HEK293 (cell line): ENCODE measurements at regions not wholly inside any gene's neighbourhood (a gene's known extent, or its start where the extent isn't known, plus 50 kb on each side); places are given as distances from the start of the nearest gene placed in this dataset.

ENCODE experiments used
- CTCF ChIA-PET: fragments of 350-600 bp; formaldehyde crosslinking; extraction: SDS; loops from one replicate; lab custom pipeline; 2021; ENCODE audit warnings: antibody characterized with exemption; lab: Yijun Ruan, JAX
- POLR2A ChIA-PET: fragments of 300-600 bp; formaldehyde crosslinking; extraction: SDS; loops from one replicate; lab custom pipeline; 2020; ENCODE audit warnings: antibody characterized with exemption, inconsistent platforms; lab: Yijun Ruan, JAX
- H3K27ac ChIP-seq: fragments of 200-500 bp; sonication (Bioruptor generic); 2 replicates; pipeline ENCODE4 v1.5.1; 2014; ENCODE audit warnings: low read depth, low read length, control low read depth, inconsistent platforms; ENCODE audit errors: extremely low read depth
- H3K36me3 ChIP-seq, 2 experiments: fragments of 200-500 bp in 1 of 2; sonication (Bioruptor generic) in 1 of 2; 1 replicate in 1 of 2; 2 replicates in 1 of 2; pipeline ENCODE4 v1.5.1; 2014 to 2017; ENCODE audit warnings: inconsistent platforms in 2 of 2, low read length in 2 of 2; ENCODE audit not compliant: control insufficient read depth in 2 of 2, insufficient read depth in 1 of 2
- H3K4me1 ChIP-seq: fragments of 200-500 bp; sonication (Bioruptor generic); 2 replicates; pipeline ENCODE4 v1.5.1; 2014; ENCODE audit warnings: mild to moderate bottlenecking, low read length, inconsistent platforms; ENCODE audit not compliant: control insufficient read depth, insufficient read depth
- H3K4me3 ChIP-seq: 2 replicates; pipeline ENCODE4 v1.5.1; 2011; ENCODE audit warnings: low read depth, mild to moderate bottlenecking, control low read depth, low read length, moderate library complexity
- H3K9me3 ChIP-seq: fragments of 200-500 bp; sonication (Bioruptor generic); 2 replicates; pipeline ENCODE4 v1.5.1; 2014; ENCODE audit warnings: low read depth, low read length, inconsistent platforms; ENCODE audit not compliant: control insufficient read depth, insufficient read depth
- FEZF1 ChIP-seq: fragments of 450-650 bp; formaldehyde crosslinking; IDR thresholded peaks from 2 replicates; pipeline ENCODE4 v1.5.1; 2016; ENCODE audit warnings: missing biosample characterization, missing genetic modification characterization
- OVOL3 ChIP-seq: fragments of 450-650 bp; formaldehyde crosslinking; IDR thresholded peaks from 2 replicates; pipeline ENCODE4 v1.5.1; 2016; ENCODE audit warnings: missing biosample characterization, missing genetic modification characterization
- SALL2 ChIP-seq: fragments of 450-650 bp; formaldehyde crosslinking; IDR thresholded peaks from 2 replicates; pipeline ENCODE4 v1.5.0; 2017; ENCODE audit warnings: missing biosample characterization, mild to moderate bottlenecking, missing genetic modification characterization, borderline replicate concordance
- SETDB1 ChIP-seq: IDR thresholded peaks from one replicate; pipeline ENCODE4 v1.6.1; 2017; ENCODE audit warnings: mild to moderate bottlenecking, low read length, moderate library complexity, mixed read lengths; ENCODE audit not compliant: insufficient read length
- SP2 ChIP-seq: fragments of 450-650 bp; formaldehyde crosslinking; IDR thresholded peaks from 2 replicates; pipeline ENCODE4 v1.5.1; 2016; ENCODE audit warnings: missing biosample characterization, missing genetic modification characterization
- TRIM28 ChIP-seq: IDR thresholded peaks from 2 replicates; pipeline ENCODE4 v1.6.1; 2011; ENCODE audit warnings: low read length, control low read depth, borderline replicate concordance
- ZBTB1 ChIP-seq: fragments of 450-650 bp; formaldehyde crosslinking; IDR thresholded peaks from 2 replicates; pipeline ENCODE4 v1.5.1; 2016; ENCODE audit warnings: missing biosample characterization, missing genetic modification characterization
- ZEB2 ChIP-seq: fragments of 450-650 bp; formaldehyde crosslinking; IDR thresholded peaks from 2 replicates; pipeline ENCODE4 v1.5.1; 2016; ENCODE audit warnings: missing biosample characterization, missing genetic modification characterization
- ZNF114 ChIP-seq: fragments of 450-650 bp; formaldehyde crosslinking; IDR thresholded peaks from 2 replicates; pipeline ENCODE4 v1.5.0; 2017; ENCODE audit warnings: missing biosample characterization, missing genetic modification characterization
- ZNF155 ChIP-seq: fragments of 450-650 bp; formaldehyde crosslinking; IDR thresholded peaks from 2 replicates; pipeline ENCODE4 v1.5.1; 2016; ENCODE audit warnings: missing biosample characterization, missing genetic modification characterization
- ZNF169 ChIP-seq: fragments of 450-650 bp; formaldehyde crosslinking; IDR thresholded peaks from 2 replicates; pipeline ENCODE4 v1.5.1; 2016; ENCODE audit warnings: missing biosample characterization, missing genetic modification characterization
- ZNF184 ChIP-seq: fragments of 450-650 bp; IDR thresholded peaks from 2 replicates; pipeline ENCODE4 v1.5.1; 2018; ENCODE audit warnings: missing biosample characterization, mild to moderate bottlenecking, missing genetic modification characterization
- ZNF19 ChIP-seq: fragments of 450-650 bp; formaldehyde crosslinking; IDR thresholded peaks from 2 replicates; pipeline ENCODE4; 2016; ENCODE audit warnings: missing biosample characterization, missing genetic modification characterization, low read depth
- ZNF292 ChIP-seq: fragments of 450-650 bp; formaldehyde crosslinking; IDR thresholded peaks from 2 replicates; pipeline ENCODE4 v1.5.1; 2016; ENCODE audit warnings: low read depth, missing biosample characterization, missing genetic modification characterization, borderline replicate concordance
- ZNF433 ChIP-seq: fragments of 450-650 bp; formaldehyde crosslinking; IDR thresholded peaks from 2 replicates; pipeline ENCODE4 v1.5.1; 2016; ENCODE audit warnings: missing biosample characterization, missing genetic modification characterization, low read depth
- ZNF530 ChIP-seq: fragments of 450-650 bp; formaldehyde crosslinking; IDR thresholded peaks from 2 replicates; pipeline ENCODE4 v1.5.1; 2016; ENCODE audit warnings: low read depth, missing biosample characterization, missing genetic modification characterization
- ZNF555 ChIP-seq: fragments of 450-650 bp; formaldehyde crosslinking; conservative IDR thresholded peaks from 2 replicates; pipeline ENCODE4 v1.5.1; 2017; ENCODE audit warnings: missing biosample characterization, mild to moderate bottlenecking, missing genetic modification characterization, inconsistent platforms
- ZNF843 ChIP-seq: fragments of 450-650 bp; formaldehyde crosslinking; IDR thresholded peaks from 2 replicates; pipeline ENCODE4 v1.5.1; 2016; ENCODE audit warnings: missing biosample characterization, missing genetic modification characterization
- TF ChIP-seq, protein P1 (sequence below): fragments of 450-650 bp; formaldehyde crosslinking; IDR thresholded peaks from 2 replicates; pipeline ENCODE4 v1.5.1; 2016; ENCODE audit warnings: missing biosample characterization, missing genetic modification characterization
- TF ChIP-seq, protein P2 (sequence below): fragments of 450-650 bp; formaldehyde crosslinking; IDR thresholded peaks from 2 replicates; pipeline ENCODE4 v1.5.1; 2016; ENCODE audit warnings: missing biosample characterization, missing genetic modification characterization
- TF ChIP-seq, protein P3 (sequence below): fragments of 450-650 bp; formaldehyde crosslinking; IDR thresholded peaks from 2 replicates; pipeline ENCODE4 v1.5.1; 2016; ENCODE audit warnings: missing biosample characterization, missing genetic modification characterization

DNA sequence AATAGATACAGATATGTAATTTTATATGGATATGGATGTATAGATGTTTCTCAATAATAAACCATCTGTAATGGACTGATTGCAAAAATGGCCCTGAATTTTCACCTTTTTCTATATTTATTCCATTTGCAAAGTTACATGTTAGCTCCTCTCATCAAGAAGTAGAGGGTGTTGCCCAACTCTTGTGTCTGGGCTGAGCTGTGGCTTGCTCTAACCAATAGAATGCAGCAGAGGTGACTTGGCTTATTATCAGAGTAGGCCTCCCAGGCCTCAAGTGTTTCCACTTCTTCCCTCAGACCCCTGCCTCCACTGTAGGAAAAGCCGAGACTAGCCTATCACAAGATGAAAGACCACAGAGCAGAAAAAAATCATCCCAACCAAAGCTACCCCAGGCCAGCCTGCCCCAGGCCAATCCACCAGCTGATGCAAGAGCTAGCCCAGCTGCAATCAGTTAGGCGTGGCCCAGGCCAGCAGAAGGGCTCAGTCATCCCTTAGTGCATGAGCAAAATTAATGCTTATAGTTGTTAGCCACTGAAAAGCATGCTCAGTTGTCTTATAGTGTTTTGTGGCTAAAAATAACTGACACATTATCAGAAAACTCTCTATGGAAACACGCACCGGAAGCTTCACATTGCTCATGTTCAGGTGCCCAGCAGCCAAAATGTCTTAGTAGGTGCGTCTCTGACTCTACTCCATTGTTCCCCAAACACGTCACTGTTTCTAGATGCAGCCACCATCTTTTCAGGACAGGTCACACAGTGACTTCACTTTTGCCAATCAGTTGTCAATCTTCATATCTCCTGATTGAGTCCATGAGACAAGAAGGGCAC is 464.0 kb downstream of the FBXO15 start:
- no peaks in the 10 kb centered on the region for H3K9me3 ChIP-seq
- no peaks in the 10 kb centered on the region for H3K4me1 ChIP-seq
- no peak overlapping the region for H3K4me3 ChIP-seq
- TF ChIP-seq ZNF155 (tag by site-specific recombination) = no peak
- no peak for TF ChIP-seq ZNF114 (tag by site-specific recombination)
- no peak for TF ChIP-seq TRIM28
- no peak for TF ChIP-seq FEZF1 (tag by site-specific recombination)
- no peak for TF ChIP-seq SALL2 (tag by site-specific recombination)
- no peak for TF ChIP-seq ZBTB1 (tag by site-specific recombination)
- TF ChIP-seq ZNF433 = no peak
- no peak for TF ChIP-seq SETDB1
- no peak for TF ChIP-seq ZNF19 (tag by site-specific recombination)
- TF ChIP-seq OVOL3 (tag by site-specific recombination) = no peak
- TF ChIP-seq, protein P1, sequence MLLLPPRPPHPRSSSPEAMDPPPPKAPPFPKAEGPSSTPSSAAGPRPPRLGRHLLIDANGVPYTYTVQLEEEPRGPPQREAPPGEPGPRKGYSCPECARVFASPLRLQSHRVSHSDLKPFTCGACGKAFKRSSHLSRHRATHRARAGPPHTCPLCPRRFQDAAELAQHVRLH (tag by site-specific recombination) = no peak
- no peak for TF ChIP-seq ZNF843
- TF ChIP-seq, protein P2, sequence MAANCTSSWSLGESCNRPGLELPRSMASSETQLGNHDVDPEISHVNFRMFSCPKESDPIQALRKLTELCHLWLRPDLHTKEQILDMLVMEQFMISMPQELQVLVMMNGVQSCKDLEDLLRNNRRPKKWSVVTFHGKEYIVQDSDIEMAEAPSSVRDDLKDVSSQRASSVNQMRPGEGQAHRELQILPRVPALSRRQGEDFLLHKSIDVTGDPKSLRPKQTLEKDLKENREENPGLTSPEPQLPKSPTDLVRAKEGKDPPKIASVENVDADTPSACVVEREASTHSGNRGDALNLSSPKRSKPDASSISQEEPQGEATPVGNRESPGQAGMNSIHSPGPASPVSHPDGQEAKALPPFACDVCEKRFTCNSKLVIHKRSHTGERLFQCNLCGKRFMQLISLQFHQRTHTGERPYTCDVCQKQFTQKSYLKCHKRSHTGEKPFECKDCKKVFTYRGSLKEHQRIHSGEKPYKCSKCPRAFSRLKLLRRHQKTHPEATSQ (tag by site-specific recombination) = no peak
- TF ChIP-seq SP2 (tag by site-specific recombination) = no peak
- H3K36me3 ChIP-seq = no peaks in the 10 kb centered on the region
- CTCF ChIA-PET = no interaction called here
- POLR2A ChIA-PET = no interaction called here
- no peak overlapping the region for H3K27ac ChIP-seq

DNA sequence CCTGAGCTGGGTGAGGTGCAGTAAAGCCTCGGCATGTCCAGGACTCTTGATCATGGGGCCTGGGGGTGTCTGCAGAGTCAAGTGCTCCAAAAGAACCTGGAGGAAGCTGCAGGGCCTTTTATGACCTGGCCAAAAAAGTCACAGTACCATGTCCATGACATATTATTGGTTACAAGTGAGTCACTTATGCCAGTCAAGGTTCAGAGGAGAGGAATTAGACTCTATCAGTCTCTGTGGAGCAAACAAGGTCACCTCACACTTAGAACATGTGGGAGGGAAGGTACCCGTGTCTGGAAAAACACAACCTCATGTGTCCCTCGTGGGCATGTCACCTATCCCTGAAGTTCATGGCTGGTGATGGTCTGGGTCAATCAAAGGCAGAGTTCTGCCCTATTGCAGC is 465.7 kb downstream of the FBXO15 start:
- Histone ChIP-seq H3K9me3 (no peaks in the 10 kb centered on the region), H3K36me3 (no peaks in the 10 kb centered on the region), H3K4me1 (no peaks in the 10 kb centered on the region), H3K4me3 (no peak overlapping the region)
- POLR2A ChIA-PET = no interaction called here
- TF ChIP-seq ZNF530 (no peak), ZNF555 (tag by site-specific recombination) (no peak), SP2 (tag by site-specific recombination) (no peak), ZEB2 (tag by site-specific recombination) (no peak), ZNF169 (no peak), ZNF184 (tag by site-specific recombination) (no peak), ZNF292 (tag by site-specific recombination) (no peak)
- TF ChIP-seq, protein P3, sequence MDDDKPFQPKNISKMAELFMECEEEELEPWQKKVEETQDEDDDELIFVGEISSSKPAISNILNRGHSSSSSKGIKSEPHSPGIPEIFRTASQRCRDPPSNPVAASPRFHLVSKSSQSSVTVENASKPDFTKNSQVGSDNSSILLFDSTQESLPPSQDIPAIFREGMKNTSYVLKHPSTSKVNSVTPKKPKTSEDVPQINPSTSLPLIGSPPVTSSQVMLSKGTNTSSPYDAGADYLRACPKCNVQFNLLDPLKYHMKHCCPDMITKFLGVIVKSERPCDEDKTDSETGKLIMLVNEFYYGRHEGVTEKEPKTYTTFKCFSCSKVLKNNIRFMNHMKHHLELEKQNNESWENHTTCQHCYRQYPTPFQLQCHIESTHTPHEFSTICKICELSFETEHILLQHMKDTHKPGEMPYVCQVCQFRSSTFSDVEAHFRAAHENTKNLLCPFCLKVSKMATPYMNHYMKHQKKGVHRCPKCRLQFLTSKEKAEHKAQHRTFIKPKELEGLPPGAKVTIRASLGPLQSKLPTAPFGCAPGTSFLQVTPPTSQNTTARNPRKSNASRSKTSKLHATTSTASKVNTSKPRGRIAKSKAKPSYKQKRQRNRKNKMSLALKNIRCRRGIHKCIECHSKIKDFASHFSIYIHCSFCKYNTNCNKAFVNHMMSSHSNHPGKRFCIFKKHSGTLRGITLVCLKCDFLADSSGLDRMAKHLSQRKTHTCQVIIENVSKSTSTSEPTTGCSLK = no peak
- TF ChIP-seq, all 188 proteins: peak for 0
- CTCF ChIA-PET = no interaction called here
- no peak overlapping the region for H3K27ac ChIP-seq
